HG02763 (cell line): ENCODE measurements at regions not wholly inside any gene's neighbourhood (a gene's known extent, or its start where the extent isn't known, plus 50 kb on each side); places are given as distances from the start of the nearest gene placed in this dataset.

Experiments used
- ATAC-seq: cut with Tn5 transposase; IDR thresholded peaks from one replicate; pipeline ENCODE4 v1.9.1; 2021; ENCODE audit warnings: mild to moderate bottlenecking, moderate library complexity; ENCODE audit not compliant: unreplicated experiment

DNA sequence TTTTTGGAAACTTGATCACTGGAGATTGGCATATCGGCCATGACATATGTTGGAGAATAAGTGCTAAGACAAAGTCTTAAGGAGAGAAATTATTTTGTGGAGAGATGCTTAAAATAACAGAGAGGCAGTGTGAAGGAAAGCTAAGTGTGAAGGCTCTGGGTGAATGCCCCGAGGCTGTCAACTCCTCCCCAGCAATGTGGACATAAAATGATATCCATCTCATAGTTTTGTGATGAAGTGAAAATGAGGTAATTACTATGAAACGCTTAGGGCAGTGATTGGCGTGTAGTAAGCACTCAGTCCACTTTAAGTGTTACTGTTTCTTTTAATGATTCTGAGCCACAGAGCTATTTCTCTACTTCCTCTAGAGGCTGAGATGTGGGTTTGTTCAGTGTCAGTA, 195.8 kb upstream of the KLF12 start:
- no peak for ATAC-seq

DNA sequence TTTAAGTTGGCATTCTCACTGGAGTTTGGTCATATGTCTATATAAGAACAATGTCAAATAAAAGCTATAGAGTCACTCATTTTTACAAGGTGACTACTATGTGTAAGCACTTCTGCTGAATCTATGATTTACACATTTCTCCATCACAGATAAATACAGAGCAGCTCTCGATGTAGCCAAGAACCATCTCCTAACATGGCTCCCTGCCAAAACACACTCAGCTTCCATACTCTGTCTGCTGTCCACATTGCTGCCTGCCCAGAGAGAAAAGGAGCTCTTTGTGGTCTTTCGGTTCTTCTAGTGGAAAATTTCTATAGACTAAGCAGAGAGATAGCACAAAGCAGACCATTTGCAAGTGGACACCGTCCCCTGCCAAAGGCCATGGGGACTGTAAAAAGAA, 190.9 kb upstream of the KLF12 start:
- no peak for ATAC-seq

DNA sequence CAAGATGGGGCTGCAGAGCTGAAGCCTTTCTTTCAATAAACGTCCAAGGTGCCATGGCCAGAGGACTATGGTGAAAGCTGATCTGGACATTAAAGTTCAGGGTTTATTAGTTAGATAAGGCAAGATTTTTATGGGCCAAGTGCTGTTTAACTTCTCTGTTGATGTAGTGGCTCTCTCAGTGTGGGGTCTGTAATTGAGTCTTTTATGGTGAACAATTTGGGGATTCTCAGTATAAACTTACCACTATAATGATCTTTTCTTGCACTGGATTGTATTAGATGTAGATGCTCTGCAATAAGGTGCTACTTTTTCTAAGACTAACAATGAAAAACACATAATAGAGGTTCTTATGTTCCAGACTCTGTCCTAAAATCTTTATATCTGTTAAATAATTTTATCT, 190.1 kb upstream of the KLF12 start:
- ATAC-seq: no peak

DNA sequence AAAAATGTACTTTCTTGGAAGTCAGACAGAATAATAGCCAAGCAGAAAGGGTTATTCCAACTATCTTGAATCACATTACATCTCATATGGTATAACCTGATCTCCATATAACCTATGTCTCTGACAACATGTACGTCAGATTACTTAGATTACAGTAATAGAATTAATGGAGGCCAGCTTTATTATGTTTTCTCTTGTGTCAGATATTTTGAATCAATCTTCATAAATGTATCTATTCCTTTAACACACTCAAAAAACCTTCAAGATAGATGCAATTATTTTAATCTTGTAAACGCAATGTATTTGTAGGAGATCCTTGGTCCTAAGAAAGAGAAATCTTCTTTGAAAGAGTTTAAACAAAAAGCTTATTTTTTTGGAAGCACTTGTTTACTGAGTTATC, 188.4 kb upstream of the KLF12 start:
- no peak for ATAC-seq

DNA sequence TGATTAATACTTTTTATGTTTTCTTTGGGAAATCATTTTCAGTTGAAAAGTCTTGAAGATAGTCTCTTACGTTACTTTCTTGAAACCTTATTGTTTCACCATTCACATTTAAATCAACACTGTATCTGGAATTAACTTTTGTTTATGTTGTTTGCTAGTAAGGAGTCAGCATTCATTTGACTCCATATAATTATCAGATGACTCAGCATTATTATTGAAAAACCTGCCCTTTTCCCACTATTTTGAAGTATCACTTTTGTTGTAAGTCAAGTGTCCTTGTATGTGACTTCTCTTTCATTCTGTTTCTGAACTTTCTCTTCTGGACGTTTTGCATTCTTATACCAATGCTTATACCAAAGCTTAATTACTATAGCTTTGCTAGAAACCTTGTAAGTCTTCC, 186.1 kb upstream of the KLF12 start:
- no peak for ATAC-seq

DNA sequence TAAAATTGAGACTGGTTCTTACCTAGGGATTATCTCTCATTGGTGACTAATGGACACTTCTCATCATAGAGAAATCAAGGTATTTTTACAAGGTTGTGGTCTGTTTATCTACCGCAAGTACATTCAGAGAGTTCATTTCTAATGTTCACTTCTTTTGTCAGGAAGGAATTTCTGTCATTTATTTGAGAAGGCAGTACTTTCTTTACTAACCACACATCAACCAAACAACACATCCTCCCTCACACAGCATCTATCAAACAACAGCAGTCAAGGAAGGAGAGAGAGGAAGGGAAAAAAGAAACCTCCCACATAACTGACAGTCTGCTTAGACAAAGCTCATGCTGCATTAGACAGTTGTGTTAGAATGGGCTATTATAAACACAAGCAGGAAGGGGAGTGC, 182.3 kb upstream of the KLF12 start:
- ATAC-seq: no peak

DNA sequence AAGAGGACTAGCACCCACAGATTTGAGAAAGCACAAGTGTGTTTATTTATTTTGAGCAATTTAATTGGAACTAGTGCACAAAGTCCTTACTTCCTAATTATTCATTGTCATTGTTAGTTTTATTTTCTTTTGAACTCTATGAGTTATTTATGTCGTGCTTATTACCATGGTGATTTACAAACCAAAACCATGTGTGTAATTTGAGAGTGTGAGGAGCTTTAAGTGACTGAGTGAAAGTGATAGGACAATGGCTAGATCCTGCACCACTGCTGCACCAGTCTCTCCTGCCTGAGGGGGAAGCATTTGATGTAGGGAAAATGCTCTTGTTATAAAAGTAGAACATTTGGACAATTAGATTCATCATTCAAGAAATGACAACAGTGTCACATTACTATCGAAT, 172.3 kb upstream of the KLF12 start:
- no peak for ATAC-seq

DNA sequence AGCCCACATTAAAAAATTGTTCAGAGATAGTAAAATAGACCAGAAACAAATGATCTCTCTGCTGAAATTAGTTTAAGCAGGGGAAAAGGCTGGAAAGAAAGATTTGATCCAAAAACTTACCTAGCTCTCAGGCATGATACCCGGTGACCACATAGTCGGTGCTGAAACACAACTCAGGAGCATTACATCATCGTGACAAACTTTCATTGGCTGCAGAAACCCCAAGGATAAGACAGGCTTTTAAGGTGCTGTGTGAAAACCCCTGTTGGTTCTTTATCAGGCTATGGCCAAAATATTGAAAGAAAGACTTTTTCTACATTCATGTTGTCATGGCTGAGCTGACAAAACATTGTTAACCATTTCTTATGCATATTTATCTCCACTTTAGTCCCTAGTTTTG, 171.7 kb upstream of the KLF12 start:
- ATAC-seq: no peak

DNA sequence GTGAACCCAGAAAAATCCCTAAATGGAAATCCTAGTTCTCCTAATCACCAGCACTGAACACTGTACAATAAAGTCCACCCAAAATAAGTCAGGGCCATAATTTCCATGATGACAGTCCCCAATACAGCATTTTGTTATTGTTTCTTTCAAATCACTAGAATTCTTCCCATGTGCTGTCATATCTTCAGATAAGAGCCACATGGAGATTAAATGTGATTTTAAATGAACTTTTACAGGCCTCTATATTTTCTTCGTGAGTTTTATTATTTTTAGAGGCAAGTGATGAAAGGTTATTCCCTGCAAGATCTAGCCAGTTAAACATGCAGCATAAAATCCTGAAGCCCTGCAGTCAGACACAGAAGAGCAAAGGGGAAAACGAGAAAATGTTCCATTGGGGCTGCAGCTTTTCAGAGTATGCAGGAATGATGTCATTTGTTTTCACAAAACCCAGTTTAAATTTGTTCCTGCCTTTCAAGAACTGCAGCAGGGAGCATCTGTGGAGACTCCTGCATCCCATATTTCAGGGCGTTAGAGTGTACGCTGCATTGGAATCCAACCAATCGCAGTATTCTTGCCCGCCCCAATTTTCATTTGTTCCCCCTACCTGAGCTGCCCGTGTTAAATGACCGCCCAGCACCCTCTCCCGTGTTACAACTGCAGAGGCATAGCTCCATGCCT, 167.2 kb upstream of the KLF12 start:
- ATAC-seq: no peak

DNA sequence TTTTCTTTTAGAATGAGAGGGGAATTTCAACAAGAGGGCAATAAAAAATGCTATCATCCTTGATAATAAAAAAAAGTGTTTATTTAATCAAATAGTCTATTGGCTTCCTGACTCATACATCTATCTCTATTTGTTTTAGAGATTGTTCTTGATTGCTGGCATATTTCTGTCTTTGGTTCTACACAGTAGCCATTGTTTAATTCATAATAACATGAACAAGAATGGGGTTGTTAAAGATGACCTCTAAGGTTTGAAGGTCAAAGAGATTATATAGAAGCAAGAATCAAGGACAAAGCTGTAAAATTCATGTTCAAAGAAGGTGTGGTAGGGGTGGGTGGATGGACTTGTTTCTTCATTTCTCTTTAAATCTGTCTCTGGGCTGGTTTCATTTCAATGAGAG, 166.0 kb upstream of the KLF12 start:
- no peak for ATAC-seq

DNA sequence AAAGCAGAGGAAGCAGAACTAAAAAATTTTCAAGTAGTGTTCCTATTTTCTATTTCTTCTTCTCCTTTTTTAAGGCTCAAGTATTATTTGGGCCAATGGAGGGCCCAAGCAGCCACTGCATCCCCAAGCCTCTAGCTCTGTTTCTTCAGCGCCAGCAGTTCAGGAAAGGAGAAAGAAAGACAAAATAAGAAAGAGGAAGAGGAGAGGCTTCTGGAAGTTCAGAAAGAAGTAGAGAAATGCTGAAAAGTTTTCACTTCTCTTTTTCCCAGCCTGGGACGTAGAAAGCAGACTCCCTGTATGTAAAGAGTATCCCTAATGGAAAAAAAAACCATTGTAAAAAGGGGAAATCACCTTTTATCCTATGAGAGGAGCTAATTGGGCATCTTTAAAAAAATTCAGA, 165.5 kb upstream of the KLF12 start:
- no peak for ATAC-seq

DNA sequence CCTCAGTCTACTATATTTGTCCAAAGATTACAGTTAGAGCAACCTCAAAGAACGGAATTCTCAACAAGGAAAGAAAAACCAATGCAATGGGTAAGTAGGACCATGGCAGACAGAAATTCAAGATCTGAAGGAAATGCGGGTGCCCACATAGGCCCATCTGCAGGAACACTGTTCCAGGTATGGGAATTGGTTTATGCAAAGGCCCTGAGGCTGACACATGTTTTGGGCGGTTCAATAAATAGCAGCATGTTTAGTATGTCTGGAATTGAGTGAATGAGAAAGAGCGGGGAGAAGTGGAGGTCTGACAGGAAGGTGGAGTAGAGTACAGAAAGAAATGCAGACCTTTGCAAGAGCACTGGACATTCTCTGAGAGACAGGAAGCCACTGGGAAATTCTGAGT, 164.7 kb upstream of the KLF12 start:
- no peak for ATAC-seq

DNA sequence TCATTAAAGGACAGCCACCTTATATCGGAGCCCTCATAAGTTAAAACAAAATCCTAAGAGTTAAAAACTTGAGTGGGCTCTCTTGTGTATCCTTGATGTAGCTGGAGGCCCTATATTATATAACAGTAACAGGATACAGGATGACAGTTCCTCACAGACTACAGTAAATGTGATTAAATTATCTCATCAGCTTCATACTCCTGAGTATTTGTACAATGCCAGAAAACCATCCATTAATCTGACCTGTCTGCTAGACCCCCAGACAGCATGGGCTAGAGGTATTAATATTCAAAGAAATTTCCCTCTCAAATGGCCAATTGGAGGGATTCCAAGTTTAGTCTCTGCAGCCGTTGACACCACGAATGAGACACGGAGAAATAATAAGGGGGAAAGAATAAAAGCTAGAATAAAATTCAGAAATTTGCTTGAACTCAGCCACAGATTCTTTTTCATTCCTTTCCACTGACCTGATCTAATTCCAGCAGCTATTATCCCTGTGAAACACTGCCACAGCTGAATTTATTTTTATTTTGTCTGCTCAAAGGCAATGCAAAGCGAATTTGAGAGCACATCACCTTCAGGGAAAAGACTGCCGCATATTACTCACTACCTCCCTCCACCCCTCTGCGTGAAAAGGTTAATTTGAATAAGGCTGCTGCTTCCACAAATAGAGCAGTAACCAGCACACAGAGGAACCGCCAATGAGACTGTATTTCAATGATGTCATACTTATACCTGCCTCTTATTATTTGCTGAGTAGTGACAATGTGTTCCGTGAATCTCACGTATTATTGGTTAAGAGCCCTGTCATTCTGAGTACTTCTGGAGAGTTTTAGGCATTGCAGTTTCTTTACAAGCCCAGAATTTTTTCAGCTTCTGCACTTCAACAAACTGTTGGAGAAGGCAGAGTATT, 155.9 kb upstream of the KLF12 start:
- ATAC-seq: peak; percentile 70

DNA sequence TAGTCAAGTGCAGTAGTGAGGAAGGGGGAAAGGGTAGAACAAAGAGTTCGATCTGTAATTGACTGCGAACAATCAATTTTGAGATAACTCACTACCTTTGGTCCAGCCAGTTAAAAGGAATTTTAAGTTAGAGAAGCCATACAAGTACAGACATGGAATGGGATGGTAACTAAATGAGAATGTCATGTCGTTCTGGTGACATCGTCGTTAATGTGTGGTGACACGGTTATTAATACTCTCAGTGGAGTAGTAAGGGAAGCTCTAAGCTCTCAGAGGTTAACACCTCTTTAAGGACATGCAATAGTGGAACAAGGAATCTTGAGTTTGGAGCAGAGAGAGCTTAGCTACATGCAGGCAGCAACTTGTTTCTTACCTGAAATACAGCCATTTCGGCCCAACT, 154.9 kb upstream of the KLF12 start:
- no peak for ATAC-seq

DNA sequence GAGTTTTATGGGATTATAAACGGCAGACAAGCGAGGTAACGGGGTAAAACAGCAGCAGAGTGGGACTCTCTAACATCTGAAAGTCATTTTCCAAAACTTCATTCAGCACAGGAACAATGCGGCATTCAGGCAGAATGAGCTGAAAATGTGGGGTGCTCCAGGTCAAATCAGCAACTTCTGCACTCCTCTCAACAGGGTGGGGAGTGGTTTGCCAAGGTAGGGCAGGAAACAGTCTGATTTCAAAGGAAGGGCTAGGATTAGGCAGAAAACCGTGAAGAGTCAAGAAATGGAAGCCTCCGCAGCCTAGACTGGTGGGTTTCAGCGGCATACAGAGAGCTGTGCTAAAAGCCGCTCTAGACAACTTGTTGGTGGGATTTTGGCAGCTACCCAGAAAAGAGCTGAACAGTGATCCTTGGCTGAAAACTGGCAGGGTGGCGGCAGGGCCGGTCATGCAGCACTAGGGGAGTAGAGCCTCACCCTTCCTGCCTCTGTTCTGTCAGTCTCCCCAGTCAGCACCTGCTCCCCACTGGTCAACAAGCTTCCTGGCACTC, 154.2 kb upstream of the KLF12 start:
- no peak for ATAC-seq

DNA sequence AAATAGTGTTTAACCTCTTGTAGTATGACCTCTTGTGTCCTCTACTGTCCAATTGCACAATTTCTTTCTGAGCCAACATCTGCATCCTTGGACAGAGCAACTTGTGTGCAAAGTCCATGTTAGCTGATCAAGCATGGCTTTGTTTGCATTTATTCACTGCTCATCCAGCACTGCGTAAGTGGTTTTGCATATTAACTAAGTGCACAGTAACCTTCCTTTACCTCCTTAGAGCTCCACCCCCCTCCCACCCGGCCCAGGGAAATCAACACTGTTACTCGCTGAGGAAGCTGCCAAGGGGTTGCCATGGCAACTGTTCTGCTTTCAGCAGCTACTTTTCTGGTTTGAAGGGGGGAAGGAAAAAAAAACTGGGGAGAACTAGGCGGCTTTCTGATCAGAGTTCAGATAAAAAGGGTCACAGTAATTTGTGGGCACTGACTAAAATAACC, 153.5 kb upstream of the KLF12 start:
- ATAC-seq: no peak

DNA sequence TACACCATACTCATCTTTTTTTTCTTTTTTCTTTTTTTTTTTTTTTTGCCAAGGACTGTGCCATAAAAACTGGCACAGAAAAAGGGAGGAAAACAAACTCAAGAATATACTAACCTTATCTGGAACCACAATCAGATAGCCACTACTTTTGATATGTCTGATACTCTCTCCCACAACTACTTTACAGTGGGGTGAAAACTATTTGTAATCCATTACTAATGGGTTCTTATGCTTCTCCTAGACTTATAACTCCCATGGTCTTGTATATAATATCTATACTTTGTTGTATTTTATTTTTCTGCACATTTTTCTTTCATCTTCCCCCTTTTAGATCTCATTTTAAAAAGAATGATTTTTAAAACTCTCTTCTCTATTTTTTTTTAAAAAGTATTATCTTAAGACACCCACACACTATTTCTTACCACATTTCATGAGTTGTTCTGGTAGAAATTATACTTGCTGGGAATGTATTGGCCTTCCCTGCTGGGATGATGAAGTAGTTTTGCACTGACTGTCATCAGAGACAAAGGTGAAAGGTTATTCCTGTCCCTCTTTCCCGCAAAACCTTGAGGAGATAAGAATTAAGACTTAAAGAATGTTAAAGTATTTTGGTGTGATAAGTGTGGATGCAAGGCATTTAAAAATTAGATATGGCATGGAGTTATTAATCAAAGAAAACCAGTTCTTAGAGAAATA, 146.7 kb upstream of the KLF12 start:
- no peak for ATAC-seq

DNA sequence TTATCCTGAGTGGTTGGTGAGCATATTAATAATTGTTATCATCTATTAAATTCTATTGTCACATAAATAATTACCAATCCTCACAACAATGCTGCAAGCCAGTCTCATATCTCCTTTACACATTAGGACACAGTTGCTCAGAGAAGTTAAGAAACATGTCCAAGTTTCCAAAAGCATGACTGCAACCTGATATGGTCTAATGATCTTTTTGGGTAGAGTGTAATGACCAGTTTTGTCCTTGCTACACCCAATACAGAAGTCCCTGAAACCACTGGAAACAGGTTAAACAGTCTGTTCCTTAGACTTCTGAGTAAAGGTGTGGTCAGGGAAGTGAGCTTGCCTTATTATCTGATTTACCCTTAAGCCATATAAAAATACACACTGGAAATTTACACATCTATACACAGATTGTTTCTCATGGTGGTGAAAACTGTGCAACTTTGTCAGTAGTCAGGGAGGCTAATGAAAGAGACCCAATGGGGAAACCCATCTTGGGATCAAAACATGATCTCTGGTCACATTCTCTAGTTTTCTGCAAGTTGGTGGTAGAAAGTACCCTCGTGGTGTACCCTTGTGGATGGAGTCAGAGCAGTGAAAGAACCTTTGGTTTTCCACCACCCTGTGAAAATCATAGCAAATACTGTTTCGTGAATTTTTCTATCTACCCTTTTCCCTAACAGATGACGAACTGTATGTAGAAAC, 146.0 kb upstream of the KLF12 start:
- ATAC-seq: no peak

DNA sequence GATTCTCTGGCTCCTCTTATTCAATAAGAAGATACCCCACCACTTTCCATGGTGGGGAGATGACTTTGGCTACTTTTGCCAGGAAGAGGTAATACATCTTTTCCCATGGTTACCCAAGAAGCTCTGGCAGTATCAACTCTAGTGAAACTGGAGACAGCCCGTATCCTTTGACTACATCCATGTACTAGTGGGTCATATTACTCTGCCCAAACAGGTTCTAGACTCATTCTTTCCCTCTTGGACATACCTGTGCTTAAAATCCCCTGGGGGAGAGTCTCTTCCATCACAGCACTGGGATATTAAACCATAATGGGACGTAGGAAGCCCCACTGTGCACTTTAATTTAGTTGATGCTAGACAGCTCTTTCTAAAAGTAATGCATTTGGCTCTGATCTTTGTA, 144.7 kb upstream of the KLF12 start:
- ATAC-seq: no peak

DNA sequence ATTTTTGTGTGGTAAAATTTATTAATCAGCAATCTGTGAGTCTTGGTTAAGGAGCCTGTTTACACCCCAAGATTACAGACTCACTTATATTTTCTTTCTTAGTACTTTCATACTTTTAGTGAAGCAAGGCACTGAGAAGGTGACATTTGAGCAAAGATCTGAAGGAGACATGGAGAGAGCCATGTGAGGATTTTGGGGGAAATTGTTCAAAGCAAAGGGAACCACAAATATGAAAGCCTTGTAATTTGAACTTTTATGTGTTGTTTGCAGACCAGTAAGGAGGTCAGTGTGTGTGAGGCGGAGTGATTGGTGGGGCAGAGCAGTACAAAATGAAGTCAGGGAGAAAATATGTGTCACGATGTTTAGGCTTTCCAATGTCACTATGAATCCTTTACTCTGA, 140.7 kb upstream of the KLF12 start:
- ATAC-seq: no peak

DNA sequence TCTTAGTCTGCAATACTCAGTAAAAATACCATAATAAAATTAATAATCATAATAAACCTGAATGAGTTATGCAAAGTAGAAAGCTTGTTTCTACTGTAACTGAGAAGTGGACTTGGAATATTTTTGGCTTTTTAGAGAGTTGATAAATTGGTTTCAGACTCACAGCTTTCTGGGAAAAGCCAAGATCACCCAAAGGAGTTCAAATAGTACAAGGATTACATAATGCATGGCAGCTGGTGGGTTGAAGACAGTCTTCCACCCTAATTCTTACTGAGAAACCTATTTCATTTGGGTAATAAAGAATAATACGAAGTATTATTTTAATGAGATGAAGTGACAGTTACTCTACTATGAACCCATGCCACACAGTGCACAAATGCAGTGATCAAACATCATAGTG, 139.4 kb upstream of the KLF12 start:
- no peak for ATAC-seq
